HFF-Myc (cell line): ENCODE measurements at regions not wholly inside any gene's neighbourhood (a gene's known extent, or its start where the extent isn't known, plus 50 kb on each side); places are given as distances from the start of the nearest gene placed in this dataset.

Source experiments
- DNase-seq: peaks from one replicate; pipeline ENCODE4 v3.0.0-alpha.2; 2011; ENCODE audit warnings: low read depth; ENCODE audit errors: extremely low read depth
- H3K4me3 ChIP-seq: replicated peaks from 2 replicates; pipeline ENCODE4 v1.5.1; 2011; ENCODE audit warnings: low read depth, mild to moderate bottlenecking, control low read depth, low read length
- TF ChIP-seq, protein P1 (sequence below): IDR thresholded peaks from 2 replicates; pipeline ENCODE4 v1.5.1; 2012; ENCODE audit warnings: mild to moderate bottlenecking, low read depth, low read length, control low read depth; ENCODE audit errors: missing control alignments

DNA sequence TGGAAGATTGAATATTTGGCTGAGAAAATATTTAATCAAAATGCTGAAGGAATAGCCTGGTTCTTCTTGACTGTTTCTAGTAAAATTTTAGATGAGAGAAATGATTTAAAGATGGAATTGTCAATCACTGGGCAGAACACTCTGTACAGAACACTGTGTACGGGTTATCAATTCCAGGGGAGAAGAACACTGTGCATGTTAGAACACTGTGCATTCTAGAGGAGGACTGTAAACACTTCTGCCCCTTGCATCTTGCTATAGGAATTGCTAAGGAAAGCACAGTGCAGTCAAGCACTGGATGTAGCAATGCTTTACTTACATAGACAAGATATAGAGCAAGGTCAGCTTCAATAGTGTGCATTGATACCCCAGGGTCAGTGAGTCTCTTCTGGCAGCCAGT, 98.7 kb downstream of the RWDD3 start:
- no peak for DNase-seq
- no peak overlapping the region for H3K4me3 ChIP-seq
- TF ChIP-seq, protein P1, sequence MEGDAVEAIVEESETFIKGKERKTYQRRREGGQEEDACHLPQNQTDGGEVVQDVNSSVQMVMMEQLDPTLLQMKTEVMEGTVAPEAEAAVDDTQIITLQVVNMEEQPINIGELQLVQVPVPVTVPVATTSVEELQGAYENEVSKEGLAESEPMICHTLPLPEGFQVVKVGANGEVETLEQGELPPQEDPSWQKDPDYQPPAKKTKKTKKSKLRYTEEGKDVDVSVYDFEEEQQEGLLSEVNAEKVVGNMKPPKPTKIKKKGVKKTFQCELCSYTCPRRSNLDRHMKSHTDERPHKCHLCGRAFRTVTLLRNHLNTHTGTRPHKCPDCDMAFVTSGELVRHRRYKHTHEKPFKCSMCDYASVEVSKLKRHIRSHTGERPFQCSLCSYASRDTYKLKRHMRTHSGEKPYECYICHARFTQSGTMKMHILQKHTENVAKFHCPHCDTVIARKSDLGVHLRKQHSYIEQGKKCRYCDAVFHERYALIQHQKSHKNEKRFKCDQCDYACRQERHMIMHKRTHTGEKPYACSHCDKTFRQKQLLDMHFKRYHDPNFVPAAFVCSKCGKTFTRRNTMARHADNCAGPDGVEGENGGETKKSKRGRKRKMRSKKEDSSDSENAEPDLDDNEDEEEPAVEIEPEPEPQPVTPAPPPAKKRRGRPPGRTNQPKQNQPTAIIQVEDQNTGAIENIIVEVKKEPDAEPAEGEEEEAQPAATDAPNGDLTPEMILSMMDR, result no peak

DNA sequence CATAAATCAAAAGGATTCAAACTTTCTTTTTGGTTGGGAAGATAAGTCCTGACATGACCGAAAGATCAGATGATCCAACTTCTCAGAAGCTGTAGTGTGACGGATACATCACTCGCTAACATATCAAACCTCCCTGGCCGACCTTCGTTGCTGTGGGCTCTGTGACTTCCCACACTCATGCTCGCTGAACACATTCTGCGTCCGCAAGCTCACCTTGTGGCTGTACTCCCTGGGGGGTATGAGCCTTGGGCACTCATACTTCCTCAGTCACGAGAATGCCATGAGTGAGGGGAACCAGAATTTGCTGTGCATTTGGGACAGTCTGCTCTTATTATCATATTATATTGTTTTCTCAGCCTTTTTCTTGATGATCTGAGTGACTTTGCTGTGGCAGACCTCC, 105.4 kb downstream of the RWDD3 start:
- H3K4me3 ChIP-seq, result no peak overlapping the region
- TF ChIP-seq, protein P1, result no peak
- DNase-seq, result no peak

DNA sequence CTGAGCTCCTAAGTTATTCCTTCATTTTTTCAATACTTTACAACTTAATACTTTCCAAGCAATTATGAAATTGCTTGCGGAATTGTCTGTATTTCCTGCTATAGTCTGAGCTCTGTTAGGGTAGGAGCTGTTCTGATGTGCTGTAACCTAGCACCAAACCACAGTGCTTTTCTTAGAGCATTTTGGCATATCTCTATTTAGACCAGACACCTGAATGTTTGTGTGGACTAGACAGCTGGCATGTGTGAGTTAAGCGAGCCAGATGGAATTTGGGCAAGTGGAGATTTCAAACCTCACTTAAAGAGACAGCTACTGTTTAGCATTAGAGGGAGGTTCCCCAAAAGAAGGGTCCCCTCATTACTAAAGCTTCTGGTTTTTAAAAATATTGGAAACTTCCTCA, 106.1 kb downstream of the RWDD3 start:
- no peak for DNase-seq
- TF ChIP-seq, protein P1, result no peak
- H3K4me3 ChIP-seq, result no peak overlapping the region

GRCh38 chr1:95352767-95353166, 118.8 kb downstream of the RWDD3 start:
- no peak for DNase-seq
- no peak overlapping the region for H3K4me3 ChIP-seq
- TF ChIP-seq, protein P1, result no peak

- TF ChIP-seq, protein P1, result no peak
- DNase-seq, result no peak
- H3K4me3 ChIP-seq, result no peak overlapping the region
Observed at GRCh38 chr1:95353194-95353593, 119.2 kb downstream of the RWDD3 start.

DNA sequence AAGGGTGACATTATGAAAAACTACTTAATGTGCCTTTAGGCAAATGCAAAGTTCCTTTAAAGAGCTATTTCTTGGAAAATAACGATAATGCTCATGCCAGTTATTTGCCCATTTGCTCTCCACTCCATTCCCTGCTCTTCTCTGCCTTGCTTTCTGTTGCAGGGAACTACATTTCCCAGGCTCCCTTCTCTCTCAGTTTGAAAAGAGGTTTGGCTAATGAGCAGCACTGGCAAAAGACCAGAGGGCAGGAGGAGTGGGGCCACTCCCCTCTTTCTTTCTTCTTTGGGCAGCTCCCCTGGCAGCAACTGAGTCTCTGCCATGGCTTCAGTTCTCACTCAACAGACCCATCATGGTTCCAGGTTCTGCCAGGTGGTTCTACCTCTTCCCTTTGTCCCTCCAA, 130.5 kb downstream of the RWDD3 start:
- TF ChIP-seq, protein P1, result no peak
- no peak overlapping the region for H3K4me3 ChIP-seq
- no peak for DNase-seq

DNA sequence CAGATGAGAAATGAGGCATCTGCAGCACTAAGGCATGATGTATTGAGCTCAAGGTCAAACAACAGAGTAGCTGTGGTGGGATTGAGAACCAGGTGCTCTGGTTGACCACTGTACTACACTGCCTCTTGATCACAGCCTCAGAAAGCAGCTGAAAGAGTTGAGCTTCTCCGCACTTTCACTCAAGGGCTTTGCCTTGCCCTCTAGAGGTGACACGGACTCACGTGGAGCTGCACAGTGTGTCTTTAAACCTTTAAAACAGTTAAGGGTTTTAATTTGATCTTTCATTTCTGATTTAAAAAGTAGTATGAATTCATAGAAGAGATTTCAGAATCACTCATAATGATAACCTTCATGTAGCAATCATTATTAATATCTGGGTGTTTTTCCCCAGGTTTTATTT, 132.5 kb downstream of the RWDD3 start:
- TF ChIP-seq, protein P1, result no peak
- H3K4me3 ChIP-seq, result no peak overlapping the region
- DNase-seq, result no peak
